HG03095 (cell line): ENCODE measurements at regions not wholly inside any gene's neighbourhood (a gene's known extent, or its start where the extent isn't known, plus 50 kb on each side); places are given as distances from the start of the nearest gene placed in this dataset.
"Not testable (repeated sequence)": the region's sequence is repeated elsewhere in the genome, so short reads cannot be mapped to it uniquely, and the experiment has no call there.

Experiments
- ATAC-seq: cut with Tn5 transposase; IDR thresholded peaks from one replicate; pipeline ENCODE4 v1.9.1; 2021; ENCODE audit warnings: moderate library complexity; ENCODE audit not compliant: unreplicated experiment

- ATAC-seq: not testable (repeated sequence)
These were observed 137.3 kb downstream of the MED10 start for GRCh38 chr5:6241056-6241455.

GRCh38 chr5:6236858-6237481, 141.4 kb downstream of the MED10 start:
- no peak for ATAC-seq

- ATAC-seq: no peak
These were observed 142.1 kb downstream of the MED10 start for GRCh38 chr5:6236170-6236793.

- ATAC-seq: no peak
These were observed 142.6 kb downstream of the MED10 start for GRCh38 chr5:6235726-6236125.

- no peak for ATAC-seq
These were observed 149.8 kb downstream of the MED10 start for GRCh38 chr5:6228257-6229250.

- ATAC-seq: no peak
These were observed 153.2 kb downstream of the MED10 start for GRCh38 chr5:6225121-6225607.

GRCh38 chr5:6224406-6224805, 153.9 kb downstream of the MED10 start:
- ATAC-seq: no peak

GRCh38 chr5:6222899-6223298, 155.4 kb downstream of the MED10 start:
- no peak for ATAC-seq

- no peak for ATAC-seq
These were observed 156.2 kb downstream of the MED10 start for GRCh38 chr5:6222121-6222520.

- ATAC-seq: no peak
These were observed 157.2 kb downstream of the MED10 start for GRCh38 chr5:6221141-6221626.

- no peak for ATAC-seq
These were observed 157.8 kb downstream of the MED10 start for GRCh38 chr5:6220346-6221088.

GRCh38 chr5:6218517-6218916, 159.8 kb downstream of the MED10 start:
- ATAC-seq: no peak

GRCh38 chr5:6218116-6218515, 160.2 kb downstream of the MED10 start:
- ATAC-seq: no peak

- no peak for ATAC-seq
These were observed 161.8 kb downstream of the MED10 start for GRCh38 chr5:6216471-6217075.

GRCh38 chr5:6215891-6216290, 162.5 kb downstream of the MED10 start:
- ATAC-seq: no peak

GRCh38 chr5:6212244-6212643, 166.1 kb downstream of the MED10 start:
- ATAC-seq: no peak

GRCh38 chr5:6206501-6206900, 171.8 kb downstream of the MED10 start:
- no peak for ATAC-seq

- ATAC-seq: no peak
These were observed 175.4 kb downstream of the MED10 start for GRCh38 chr5:6202968-6203365.

GRCh38 chr5:6202149-6202967, 176.0 kb downstream of the MED10 start:
- ATAC-seq: no peak
